Activated CD4-positive, alpha-beta T cell treated with anti-CD3 and anti-CD28 coated beads, Interleukin-2, Interleukin-6, amounts not matched to agents 100 ng/mL and 50 ng/mL, durations not matched to agents 16 hours and 8 hours (primary cell): ENCODE measurements at regions not wholly inside any gene's neighbourhood (a gene's known extent, or its start where the extent isn't known, plus 50 kb on each side); places are given as distances from the start of the nearest gene placed in this dataset.

Source experiments
- DNase-seq: peaks from one replicate; pipeline ENCODE4 v3.0.0-alpha.2; 2020

DNA sequence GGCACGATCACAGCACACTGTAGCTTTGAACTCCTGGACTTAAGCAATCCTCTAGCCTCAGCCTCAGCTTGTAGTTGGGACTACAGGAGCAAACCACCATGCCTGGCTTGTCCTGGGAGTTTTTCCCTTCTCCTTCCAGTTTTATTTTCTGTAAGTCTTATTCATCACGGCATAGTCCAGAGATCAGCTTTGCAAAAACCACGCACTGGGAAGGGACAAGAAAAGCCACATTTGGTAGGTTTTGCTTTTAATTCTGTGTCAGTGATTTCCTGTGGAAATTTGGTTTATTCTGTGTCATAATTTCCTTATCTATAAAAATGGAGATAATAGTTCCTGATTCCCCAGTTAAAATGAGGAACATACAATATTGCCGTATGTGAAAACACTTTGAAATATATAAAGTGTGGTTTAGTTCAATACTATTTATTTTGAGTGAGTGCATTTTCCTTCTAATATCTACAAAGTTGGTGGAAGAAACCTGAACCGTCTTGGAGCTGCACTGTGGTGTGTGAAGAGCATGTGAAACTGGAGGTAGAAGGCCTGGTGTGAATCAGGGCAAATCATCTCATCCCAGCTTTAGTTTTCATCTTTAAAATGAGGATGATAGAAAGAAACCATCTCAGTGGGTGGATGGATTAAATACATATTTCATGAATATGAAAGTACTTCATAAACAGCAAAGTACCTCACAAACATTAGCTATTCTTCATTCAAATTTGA, 92.8 kb upstream of the ELL2 start:
- peak; percentile 17 for DNase-seq

DNA sequence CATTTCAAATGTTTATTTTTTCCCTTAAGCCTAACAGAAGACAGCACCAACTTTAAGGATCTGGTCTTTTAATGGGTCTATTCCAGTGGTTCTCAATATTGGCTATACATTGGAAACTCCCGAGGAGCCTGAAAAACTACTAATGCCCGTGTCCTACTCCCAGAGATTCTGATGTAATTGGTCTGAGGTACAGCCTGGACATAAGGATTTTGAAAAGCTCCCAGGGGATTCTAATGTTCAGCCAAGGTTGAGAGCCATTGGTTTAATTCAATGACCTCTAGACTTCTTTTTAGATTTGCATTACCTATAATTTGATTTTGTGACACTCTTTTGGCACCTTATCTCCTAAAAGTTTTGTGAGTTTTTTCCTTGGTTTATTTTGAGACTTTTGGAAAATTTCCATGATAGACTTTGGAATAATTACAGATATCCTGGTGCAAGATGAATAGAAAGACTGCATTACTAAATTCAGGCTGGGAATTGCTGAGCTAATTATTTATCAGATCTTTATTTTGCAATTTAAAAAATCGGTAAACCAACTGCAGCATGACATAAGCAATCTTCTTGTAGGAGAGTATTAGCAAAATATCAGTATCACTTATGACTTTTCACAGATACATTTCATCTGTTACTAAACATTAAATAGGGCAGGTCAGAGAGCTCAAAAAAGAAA, 91.5 kb upstream of the ELL2 start:
- no peak for DNase-seq

DNA sequence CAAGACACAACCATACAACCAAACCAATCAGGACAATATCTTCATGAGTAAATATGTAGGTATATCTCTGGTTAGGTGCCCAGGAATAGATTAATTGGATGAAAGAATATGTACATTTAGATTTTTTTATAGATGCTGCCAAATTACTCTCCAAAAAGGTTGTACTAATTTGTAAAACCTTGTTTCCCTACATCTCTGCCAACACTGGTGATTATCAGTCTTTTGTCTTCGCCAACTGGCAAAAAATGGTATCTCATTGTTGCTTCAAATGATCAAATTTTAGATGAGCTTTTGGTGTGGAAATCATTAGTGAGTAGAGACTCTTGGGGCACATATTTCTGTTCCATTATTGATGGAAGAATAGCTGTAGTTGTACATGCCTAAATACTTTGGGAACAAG, 90.7 kb upstream of the ELL2 start:
- DNase-seq, result no peak

DNA sequence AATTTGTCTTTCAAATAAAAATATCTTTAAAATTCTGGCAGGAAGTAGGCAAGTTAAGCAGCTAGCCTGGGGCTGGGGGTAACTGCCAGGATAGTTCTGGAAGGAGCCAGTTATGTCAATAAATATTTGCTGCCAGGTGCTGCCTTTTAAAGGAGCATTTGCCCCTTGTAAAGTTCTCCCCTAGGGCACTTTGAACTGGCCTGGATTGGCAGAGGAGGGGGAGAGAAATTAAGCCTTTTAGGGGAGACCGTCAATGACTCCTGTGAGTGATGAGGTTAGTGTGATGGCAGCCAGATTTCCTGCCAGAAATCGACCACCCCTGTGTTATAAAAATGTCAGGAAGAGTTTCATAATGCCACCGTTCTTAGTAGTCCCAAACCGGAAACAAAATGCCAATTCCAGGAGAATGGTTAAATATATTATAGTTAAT, 89.8 kb upstream of the ELL2 start:
- DNase-seq, result no peak

DNA sequence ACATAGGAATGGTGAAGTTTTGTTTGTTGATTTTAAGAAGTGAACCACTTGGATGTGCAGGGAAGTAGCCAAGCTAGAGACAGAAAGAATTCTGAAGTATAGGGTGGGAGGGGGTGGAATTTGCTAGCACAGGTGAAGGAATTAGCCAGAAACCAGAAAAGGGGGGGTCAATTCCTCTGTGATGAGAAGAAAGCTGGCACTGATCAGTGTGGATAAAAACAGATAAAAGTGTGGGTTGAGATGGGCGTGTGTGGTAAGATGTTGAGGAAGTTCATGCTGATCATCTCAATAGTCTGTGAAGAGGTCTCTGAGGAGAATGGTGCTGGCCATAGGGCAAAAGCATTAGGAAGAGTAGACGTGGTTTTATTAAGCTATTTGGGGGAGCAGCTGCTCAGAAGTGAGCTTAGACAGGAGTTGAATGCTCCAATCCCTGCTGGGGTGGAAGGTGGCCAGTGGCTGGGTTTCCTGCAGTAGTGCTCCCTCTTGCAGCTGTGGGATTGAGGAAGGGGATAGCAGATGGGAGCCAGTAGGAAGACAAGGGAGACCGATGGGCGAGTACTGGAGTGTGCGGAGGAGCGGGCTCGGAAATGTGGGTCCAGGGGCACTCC, 88.7 kb upstream of the ELL2 start:
- DNase-seq, result no peak

DNA sequence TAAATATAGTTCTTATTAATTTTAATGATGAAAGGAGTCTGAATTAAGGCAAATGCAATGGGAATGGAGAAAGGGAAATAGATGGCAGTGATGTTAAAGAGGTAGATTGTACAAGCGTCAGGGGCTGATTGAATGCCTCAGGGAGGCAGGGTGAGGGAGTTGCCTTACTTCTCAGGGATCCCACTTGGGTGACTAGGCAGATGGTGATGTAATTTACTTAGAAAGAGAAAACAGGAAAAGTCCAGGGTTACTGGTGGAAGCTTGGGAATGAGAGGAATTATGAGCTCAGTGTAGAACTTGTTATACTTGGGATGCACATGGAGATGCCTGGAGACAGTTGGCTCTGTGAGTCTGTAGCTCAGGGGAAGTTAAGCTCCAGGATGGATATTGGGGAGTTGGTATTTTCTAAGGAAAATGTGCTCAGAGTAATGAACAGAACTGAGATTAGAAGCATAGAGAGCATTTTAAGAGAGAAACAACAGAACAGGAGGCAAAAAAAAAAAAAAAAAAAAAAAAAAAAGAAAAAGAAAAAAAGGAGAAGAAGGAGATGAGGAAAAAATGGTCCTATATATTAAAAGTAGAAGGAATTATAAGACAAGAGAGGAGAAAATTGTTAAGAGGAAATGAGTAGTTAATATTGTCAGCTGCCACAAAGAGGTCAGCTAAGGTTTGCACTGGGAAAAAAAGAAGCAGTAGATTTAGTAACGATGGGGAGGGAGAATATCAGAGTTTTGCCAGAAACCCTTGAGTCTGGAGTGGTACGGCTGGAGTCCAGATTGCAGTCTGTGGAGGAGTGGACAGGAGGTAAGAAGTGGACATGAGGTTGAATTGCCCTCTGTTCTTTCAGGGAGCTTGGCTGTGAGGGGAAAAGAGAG, 88.0 kb upstream of the ELL2 start:
- DNase-seq, result no peak

DNA sequence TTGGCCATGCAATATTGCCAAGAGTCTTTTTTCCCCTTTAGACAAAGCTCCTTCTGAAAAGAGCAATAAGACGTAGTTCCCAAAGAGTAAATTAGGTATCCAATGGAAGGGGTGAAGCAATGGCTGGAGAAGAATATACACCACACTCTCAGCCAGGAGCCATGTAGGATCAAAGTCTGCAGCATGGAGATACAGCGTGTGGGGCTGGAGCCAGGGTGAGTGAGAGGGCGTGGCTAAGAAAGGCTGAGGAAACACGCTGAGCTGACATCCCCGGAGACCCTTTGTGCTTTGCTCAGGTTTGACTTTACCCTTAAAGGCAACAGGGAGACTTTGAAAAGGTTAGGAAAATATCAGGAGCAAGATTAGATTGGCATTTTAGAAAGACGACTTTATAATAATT, 87.1 kb upstream of the ELL2 start:
- DNase-seq, result no peak

DNA sequence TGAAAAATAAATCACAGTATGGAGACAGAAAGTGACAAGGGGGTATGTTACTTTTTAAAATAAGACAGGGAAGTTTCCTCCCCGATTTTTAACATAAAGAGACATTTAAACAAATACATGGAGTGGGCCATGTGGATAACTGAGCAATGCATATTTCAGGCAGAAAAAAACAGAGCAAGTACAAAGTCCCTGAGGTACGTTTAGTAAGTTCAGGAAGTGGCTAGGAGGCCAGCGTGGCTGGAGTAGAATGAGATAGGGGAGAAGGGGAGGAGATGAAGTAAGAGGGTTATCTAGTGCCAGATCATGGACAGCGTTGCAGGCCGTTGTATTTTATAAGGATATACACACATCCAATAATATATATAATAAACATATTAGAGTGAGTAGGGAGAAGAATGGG, 84.2 kb upstream of the ELL2 start:
- no peak for DNase-seq

DNA sequence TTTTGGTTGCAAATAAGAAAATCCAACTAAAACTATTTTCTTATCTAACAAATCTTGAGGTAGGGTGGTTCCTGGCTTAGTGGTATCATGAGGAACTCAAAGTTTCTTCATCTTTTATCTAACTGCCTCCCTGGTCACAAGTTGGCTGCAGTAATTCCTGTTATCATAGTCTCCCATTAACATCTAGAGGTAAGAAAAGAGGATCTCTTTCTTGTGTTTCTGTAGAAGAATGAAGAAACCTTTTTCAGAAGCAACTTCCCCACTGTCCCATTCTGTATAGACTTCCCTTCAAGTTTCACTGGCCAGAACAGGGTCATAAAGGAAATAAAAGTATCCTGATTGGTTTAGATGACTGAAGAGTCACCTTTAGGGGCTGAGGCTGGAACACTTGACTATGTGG, 81.8 kb upstream of the ELL2 start:
- no peak for DNase-seq

DNA sequence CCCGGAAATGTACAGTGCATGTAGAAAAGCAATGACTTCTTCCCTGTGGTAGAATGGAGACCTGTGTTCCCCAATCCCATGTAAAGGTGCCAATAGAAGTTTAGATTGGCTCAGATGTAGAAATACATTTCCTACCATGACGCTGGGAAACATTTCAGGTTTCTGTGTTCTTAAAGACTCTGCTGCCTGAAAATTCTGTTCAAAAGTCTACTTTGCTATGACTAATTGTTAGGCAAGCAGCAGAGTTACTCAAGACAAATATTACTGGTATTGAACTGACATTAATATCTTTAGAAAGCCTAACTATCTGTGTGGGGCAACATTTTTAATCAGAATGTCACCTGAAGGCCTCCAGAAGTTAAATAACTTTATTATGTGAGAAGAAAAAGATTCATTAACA, 75.5 kb upstream of the ELL2 start:
- no peak for DNase-seq

DNA sequence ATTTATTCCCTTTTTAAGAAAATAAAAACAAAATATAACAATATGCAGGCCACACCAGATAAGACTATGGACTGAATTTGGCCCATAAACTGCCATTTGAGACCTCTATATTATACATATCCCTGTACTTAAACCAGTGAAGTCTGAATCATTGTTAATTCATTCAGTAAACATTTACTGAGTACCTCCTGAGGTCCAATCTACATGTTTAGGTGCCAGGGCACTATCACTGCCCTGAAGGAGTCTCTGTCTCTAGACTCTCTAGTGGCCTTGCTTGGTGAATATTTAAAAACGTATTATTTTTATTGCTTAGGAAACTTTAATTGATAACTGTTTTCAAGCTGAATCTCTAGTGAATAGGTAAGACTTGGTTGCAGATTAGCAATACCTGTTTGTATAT, 74.7 kb upstream of the ELL2 start:
- no peak for DNase-seq

DNA sequence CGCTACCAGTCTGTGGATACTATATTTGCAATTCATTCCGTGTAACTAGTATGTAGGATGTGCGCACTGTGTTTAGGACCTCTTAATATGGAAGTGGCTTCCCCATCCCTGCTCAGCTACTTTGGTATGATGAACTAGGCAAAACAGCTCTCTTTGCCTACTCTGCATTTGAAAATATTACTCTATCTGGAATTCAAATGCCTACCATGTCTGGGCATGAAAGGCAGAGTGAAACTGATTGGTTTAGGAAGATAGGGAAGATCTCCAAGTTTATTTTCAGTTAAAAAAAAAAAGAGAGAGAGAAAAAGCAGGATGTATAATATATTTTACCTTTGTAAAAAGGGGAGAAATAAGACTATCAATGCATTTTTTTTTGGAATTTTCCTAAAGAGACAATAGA, 74.1 kb upstream of the ELL2 start:
- DNase-seq, result no peak

DNA sequence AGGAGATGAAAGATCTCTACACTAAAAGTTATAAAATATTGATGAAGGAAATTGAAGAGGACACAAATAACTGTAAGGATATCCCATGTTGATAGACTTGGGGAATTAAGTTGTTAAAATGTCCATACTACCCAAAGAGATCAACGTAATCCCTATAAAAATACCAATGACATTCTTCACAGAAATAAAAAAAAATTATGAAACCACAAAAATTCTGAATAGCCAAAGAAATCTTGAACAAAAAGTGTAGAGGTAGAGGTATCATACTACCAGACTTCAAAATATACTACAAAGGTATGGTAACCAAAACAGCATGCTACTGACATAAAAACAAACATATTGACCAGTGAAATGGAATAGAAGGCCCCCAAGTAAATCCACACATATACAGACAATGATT, 71.5 kb upstream of the ELL2 start:
- DNase-seq, result no peak

DNA sequence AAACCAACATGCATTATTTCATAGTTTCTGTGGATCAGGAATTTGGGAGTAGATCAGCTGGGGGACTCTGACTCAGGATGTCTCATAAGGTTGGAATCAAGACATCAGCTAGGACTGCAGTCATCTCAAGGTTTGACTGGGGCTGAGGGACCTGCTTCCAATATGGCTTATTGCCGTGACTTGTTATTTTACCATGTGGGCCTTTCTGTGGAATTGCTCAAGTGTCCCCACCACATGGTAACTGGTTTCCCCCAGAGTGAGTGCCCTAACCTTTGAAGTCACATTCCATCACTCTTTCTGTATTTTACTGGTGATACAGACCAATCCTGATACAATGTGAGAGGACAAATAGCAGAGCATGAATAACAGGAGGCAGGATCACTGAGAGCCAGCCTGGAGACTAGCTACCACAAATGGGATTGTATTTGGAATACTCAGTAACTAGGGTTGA, 70.2 kb upstream of the ELL2 start:
- DNase-seq, result no peak

DNA sequence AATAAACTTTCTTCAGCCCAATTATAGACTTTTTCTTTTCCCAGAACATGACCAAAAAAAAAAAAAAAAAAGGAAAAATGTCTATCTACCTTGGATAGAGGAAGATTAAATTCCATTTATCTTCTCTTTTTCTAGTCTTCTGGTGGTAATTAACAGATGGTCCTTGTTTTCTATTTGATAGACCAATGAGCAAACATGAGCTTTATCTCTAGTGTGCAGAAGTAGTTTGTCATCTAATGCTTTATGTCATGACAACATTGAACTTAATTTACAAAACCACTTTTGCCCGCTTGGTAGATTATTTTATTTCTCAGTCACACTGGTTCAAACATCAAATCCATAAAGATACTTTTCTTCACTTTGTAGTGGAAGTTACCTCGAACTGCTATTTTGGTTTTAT, 69.5 kb upstream of the ELL2 start:
- DNase-seq, result no peak

DNA sequence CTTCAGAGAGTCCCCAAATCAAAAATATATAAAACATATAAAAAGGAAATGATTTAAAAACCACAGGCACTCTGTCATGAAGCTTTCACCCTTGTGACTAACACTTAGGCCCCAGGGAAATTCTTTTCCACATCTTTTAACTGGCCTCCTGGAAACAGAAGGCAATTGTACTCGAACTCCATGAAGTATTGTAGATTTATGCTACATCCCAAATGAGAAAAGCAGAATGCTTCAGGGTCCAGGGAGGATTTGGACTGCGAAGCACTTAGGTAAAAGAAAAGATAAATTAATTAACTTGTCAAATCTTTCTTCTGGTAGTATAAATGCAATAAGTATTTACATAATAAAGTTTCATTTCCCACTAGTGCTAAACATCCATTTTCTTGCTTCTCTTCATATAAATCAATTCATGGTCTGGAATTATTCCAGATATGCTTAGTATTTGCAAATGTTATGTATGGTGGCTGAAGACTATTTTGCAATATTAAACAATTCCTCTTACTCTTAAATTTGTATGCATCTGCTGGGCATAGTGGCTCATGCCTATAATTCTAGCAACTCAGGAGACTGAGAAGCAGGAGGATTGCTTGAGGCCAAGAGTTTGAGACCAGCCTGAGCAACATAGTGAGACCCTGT, 64.9 kb upstream of the ELL2 start:
- DNase-seq, result no peak

DNA sequence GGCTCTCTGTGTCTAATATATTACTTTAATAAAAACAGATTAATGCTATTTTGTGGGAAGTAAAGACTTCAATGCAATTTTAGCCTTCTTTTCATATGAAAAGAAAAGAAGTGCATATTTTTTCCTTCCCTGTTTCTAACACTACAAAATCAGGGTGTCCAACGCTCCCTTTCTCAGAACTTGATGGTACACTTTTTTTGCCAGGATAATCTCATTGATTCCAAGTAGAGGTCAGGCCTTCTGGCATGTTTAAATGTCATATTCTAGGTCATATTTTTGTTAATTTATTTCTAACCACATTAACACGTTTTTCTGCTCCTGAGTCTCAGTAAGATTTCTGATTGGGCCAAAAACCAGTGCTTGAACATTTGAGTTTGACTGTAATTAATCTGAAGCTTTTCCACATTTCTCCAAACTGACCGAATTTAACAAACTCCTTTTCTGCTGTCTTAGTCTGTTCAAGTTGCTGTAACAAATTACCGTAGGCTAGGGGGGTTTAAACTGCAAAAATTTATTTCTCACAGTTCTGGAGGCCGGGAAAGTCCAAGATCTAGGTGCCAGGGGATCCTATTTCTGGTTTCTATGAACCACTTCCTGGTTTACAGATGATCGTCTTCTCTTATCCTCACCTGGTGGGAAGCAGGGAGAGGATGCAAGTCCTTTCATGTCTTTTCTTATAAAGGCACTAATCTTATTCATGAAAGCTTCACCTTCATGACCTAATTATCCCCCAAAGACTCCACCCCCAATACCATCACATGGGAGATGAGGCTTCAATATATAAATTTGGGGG, 63.2 kb upstream of the ELL2 start:
- DNase-seq, result no peak

DNA sequence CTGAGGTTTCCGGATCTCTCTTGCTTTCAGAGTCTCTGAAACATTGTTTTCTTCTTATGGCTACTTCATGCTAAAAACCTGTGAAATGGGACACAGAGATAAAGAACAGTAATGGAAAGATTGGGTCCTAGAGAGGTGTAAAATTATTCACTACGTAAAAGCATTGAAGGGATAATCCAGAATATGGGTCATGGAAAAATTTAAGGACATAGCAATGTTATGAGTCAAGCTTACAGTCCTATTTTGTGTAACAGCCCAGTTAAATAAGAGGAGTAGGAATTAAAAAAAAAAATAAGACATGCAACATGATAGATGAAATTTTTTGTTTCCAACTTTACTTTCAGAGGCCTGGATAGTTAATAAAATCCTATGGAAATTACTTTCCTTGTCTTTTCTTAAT, 61.9 kb upstream of the ELL2 start:
- no peak for DNase-seq

DNA sequence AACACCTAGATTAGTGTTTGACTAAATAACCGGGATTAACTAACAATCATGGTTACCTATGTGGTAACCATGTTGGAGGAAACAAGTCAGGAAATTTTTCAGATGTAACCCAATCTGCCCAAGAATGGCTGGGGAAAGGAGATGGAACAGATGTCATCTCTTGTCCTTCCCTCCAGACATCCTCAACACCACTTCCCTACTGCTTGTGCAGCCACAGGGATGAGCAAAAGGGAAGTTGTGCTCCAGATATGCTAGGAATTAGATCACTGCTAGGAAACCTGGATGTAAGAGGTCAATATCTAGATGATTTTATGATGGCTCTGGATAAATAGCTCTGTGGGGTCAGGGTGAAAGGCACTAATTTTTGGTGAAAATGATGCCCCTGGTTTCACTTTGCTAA, 61.3 kb upstream of the ELL2 start:
- DNase-seq, result no peak

DNA sequence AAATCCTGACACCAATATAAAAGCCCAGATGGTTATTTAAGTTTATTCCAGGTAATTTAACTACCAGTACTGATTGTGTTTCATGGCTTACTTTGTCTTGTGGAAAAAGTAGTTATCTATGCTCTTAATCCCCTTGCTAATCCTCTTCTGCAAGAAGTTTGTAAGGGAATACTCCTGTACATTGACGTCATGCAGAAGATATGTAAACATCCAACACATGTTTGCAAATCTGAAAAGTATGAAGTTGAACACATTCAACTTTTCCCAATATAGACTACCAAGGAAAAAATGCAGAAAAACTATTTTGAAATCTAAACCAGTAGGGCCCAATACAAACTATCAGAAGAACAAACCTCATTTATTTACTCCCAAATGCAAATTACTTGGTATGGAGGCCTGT, 56.3 kb upstream of the ELL2 start:
- no peak for DNase-seq

DNA sequence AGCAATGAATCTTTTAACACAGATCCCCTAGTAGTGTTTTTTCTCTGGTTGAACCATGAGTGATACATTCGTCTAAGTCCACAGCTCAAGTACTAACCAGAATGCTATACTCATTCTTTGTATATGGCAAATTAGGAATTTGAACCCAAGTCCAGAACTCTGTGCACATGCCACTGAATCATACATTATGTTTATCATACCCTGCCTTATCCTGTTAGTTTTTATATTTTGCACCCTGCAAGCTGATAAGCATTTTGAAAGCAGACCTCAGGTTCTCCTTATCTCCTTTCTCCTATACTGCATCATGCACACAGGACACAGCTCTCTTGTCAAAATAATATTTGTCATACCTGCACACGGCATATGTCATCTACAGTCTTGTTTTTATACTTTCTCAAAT, 54.6 kb upstream of the ELL2 start:
- DNase-seq, result no peak

DNA sequence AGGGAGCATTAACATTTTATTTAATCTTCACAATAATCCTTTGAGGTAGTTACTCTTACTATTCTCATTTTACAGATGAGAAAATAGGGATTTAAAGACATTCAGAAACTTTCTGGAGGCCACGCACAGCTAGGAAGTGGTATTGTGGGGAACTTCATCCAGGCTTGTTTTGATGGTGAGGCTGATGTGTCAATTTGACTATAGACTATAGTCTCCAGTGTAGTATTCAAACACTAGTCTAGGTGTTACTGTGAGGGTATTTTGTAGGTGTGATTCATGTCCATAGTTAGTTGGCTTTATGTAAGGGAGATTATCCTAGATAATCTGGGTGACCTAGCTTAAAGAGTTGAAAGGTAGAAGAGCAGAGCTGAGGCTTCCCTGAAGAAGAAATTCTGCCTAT, 54.1 kb upstream of the ELL2 start:
- DNase-seq, result peak; percentile 19
